ENCODE measurements at regions not wholly inside any gene's neighbourhood (a gene's known extent, or its start where the extent isn't known, plus 50 kb on each side); places are given as distances from the start of the nearest gene placed in this dataset.

- Histone ChIP-seq H3K4me3 (no peak overlapping the region), H3K27me3 (no peaks in the 10 kb centered on the region), H3K36me3 (no peaks in the 10 kb centered on the region), H3K9me3 (no peaks in the 10 kb centered on the region), H3K27ac (no peak overlapping the region), H3K4me1 (no peaks in the 10 kb centered on the region)
- DNase-seq (no peak), ATAC-seq (no peak)
- TF ChIP-seq CTCF (IDR thresholded peaks at IDR 0.05 in 4 of 5, conservative IDR thresholded peaks at IDR 0.05 in 1 of 5) (no peak), POLR2A (IDR thresholded peaks at IDR 0.05) (no peak)
- in situ Hi-C loops (cut with MboI; ENCODE audit: low sequenced_read_pairs in 4 of 4): no loop called here
- intact Hi-C loops (cut with DNase I; ENCODE audit: low total_unique reads): no loop called here
Observed at GRCh38 chr6:19892260-19892659, 55.1 kb downstream of the ID4 start.

- Histone ChIP-seq H3K27ac (no peak overlapping the region), H3K4me3 (no peak overlapping the region), H3K4me1 (no peaks in the 10 kb centered on the region), H3K36me3 (no peaks in the 10 kb centered on the region), H3K27me3 (no peaks in the 10 kb centered on the region), H3K9me3 (no peaks in the 10 kb centered on the region)
- in situ Hi-C loops (cut with MboI; ENCODE audit: low sequenced_read_pairs in 4 of 4): no loop called here
- DNase-seq: no peak
- no peak for ATAC-seq
- TF ChIP-seq CTCF (IDR thresholded peaks at IDR 0.05 in 4 of 5, conservative IDR thresholded peaks at IDR 0.05 in 1 of 5): no peak
- TF ChIP-seq POLR2A (IDR thresholded peaks at IDR 0.05): no peak
- intact Hi-C loops (cut with DNase I; ENCODE audit: low total_unique reads): no loop called here
Observed at GRCh38 chr6:19895866-19896692, 58.9 kb downstream of the ID4 start.

- ATAC-seq: no peak
- in situ Hi-C loops (cut with MboI; ENCODE audit: low sequenced_read_pairs in 4 of 4): no loop called here
- no peak for DNase-seq
Observed at GRCh38 chr6:19896693-19897010, 59.5 kb downstream of the ID4 start.

GRCh38 chr6:19898141-19898740 lies 61.1 kb downstream of the ID4 start:
- intact Hi-C loops (cut with DNase I; ENCODE audit: low total_unique reads): no loop called here
- in situ Hi-C loops (cut with MboI; ENCODE audit: low sequenced_read_pairs in 4 of 4): no loop called here
- Histone ChIP-seq H3K9me3 (no peaks in the 10 kb centered on the region), H3K4me3 (no peak overlapping the region), H3K27me3 (no peaks in the 10 kb centered on the region), H3K36me3 (no peaks in the 10 kb centered on the region), H3K4me1 (no peaks in the 10 kb centered on the region), H3K27ac (no peak overlapping the region)
- no peak for ATAC-seq
- no peak for DNase-seq
- no peak for TF ChIP-seq CTCF (IDR thresholded peaks at IDR 0.05 in 4 of 5, conservative IDR thresholded peaks at IDR 0.05 in 1 of 5)
- TF ChIP-seq POLR2A (IDR thresholded peaks at IDR 0.05): no peak

More at GRCh38 chr6:19896693-19897010, 59.5 kb downstream of the ID4 start:
- no peaks in the 10 kb centered on the region for H3K4me1 ChIP-seq
- H3K27me3 ChIP-seq: no peaks in the 10 kb centered on the region
- H3K9me3 ChIP-seq: no peaks in the 10 kb centered on the region
- H3K27ac ChIP-seq: no peak overlapping the region
- intact Hi-C loops (cut with DNase I; ENCODE audit: low total_unique reads): no loop called here
- H3K4me3 ChIP-seq: no peak overlapping the region
- no peak for TF ChIP-seq POLR2A (IDR thresholded peaks at IDR 0.05)
- TF ChIP-seq CTCF (IDR thresholded peaks at IDR 0.05 in 4 of 5, conservative IDR thresholded peaks at IDR 0.05 in 1 of 5): no peak
- H3K36me3 ChIP-seq: no peaks in the 10 kb centered on the region
